SK-N-SH (cell line): ENCODE measurements at regions not wholly inside any gene's neighbourhood (a gene's known extent, or its start where the extent isn't known, plus 50 kb on each side); places are given as distances from the start of the nearest gene placed in this dataset.

Experiments used
- CTCF ChIA-PET: fragments of 300-600, 350-600 bp; formaldehyde crosslinking; extraction: SDS; loops from one replicate; lab custom pipeline; 2021; lab: Yijun Ruan, JAX
- POLR2A ChIA-PET: fragments of 350-600 bp; sonication (Branson Sonifier 250); formaldehyde crosslinking; extraction: SDS; loops from one replicate; lab custom pipeline; 2020; ENCODE audit warnings: antibody characterized with exemption, inconsistent platforms; lab: Yijun Ruan, JAX
- DNase-seq: peaks from one replicate; pipeline ENCODE4 v3.0.0; 2012
- H2AFZ ChIP-seq: fragments of 200-600 bp; sonication (generic); 2 replicates; pipeline ENCODE4 v1.8.1; 2016; ENCODE audit warnings: antibody characterized with exemption, mild to moderate bottlenecking, low read depth
- H3F3A ChIP-seq: fragments of 200-600 bp; sonication (generic); replicated peaks from 2 replicates; pipeline ENCODE3; 2016; ENCODE audit warnings: antibody characterized with exemption, mild to moderate bottlenecking; ENCODE audit not compliant: insufficient read depth
- H3K27ac ChIP-seq, 2 experiments: fragments of 200-500 bp in 1 of 2; fragments of 200-600 bp in 1 of 2; sonication (Bioruptor generic) in 1 of 2; sonication (generic), shearing (Covaris generic) in 1 of 2; 2 replicates each; pipeline versions ENCODE4 v1.5.1 to v1.6.1; 2014 to 2016; ENCODE audit warnings: low read depth in 2 of 2, inconsistent platforms in 1 of 2, low read length in 1 of 2, mild to moderate bottlenecking in 1 of 2, mixed read lengths in 1 of 2
- H3K27me3 ChIP-seq: fragments of 200-600 bp; sonication (generic), shearing (Covaris generic); 2 replicates; pipeline ENCODE4 v1.6.1; 2016; ENCODE audit warnings: mixed run types; ENCODE audit not compliant: insufficient read depth
- H3K36me3 ChIP-seq, 2 experiments: fragments of 200-500 bp in 1 of 2; fragments of 200-600 bp in 1 of 2; sonication (Bioruptor generic) in 1 of 2; sonication (generic) in 1 of 2; replicated peaks in 1 of 2; 2 replicates each; pipeline versions ENCODE3 to v1.5.1; 2014 to 2016; ENCODE audit warnings: low read length in 1 of 2, mild to moderate bottlenecking in 1 of 2; ENCODE audit not compliant: insufficient read depth in 2 of 2, control insufficient read depth in 1 of 2
- H3K4me1 ChIP-seq, 2 experiments: fragments of 200-500 bp in 1 of 2; fragments of 200-600 bp in 1 of 2; sonication (Bioruptor generic) in 1 of 2; sonication (generic), shearing (Covaris generic) in 1 of 2; 2 replicates each; pipeline versions ENCODE4 v1.5.1 to v1.6.1; 2014 to 2016; ENCODE audit warnings: low read depth in 1 of 2, low read length in 1 of 2, mixed run types in 1 of 2; ENCODE audit not compliant: insufficient read depth in 2 of 2, control insufficient read depth in 1 of 2
- H3K4me2 ChIP-seq: fragments of 200-600 bp; sonication (generic), shearing (Covaris generic); 2 replicates; pipeline ENCODE4 v1.6.1; 2017; ENCODE audit warnings: mixed run types
- H3K4me3 ChIP-seq, 2 experiments: fragments of 200-500 bp in 1 of 2; fragments of 200-600 bp in 1 of 2; sonication (Bioruptor generic) in 1 of 2; sonication (generic), shearing (Covaris generic) in 1 of 2; 2 replicates each; pipeline versions ENCODE4 v1.5.1 to v1.8.1; 2014 to 2016; ENCODE audit warnings: low read depth in 2 of 2, inconsistent platforms in 1 of 2, low read length in 1 of 2, mild to moderate bottlenecking in 1 of 2, mixed read lengths in 1 of 2, moderate library complexity in 1 of 2
- H3K79me2 ChIP-seq: fragments of 200-600 bp; sonication (generic); 2 replicates; pipeline ENCODE4 v1.8.1; 2017; ENCODE audit warnings: mild to moderate bottlenecking; ENCODE audit not compliant: insufficient read depth
- H3K9ac ChIP-seq: fragments of 200-600 bp; sonication (generic); 2 replicates; pipeline ENCODE4 v1.6.1; 2017; ENCODE audit warnings: mixed run types
- H3K9me2 ChIP-seq: fragments of 200-600 bp; sonication (generic); 2 replicates; pipeline ENCODE4 v1.6.1; 2017; ENCODE audit warnings: mixed run types
- H3K9me3 ChIP-seq: fragments of 200-600 bp; sonication (generic); 2 replicates; pipeline ENCODE4 v1.6.1; 2017; ENCODE audit warnings: mixed run types, mild to moderate bottlenecking, moderate library complexity
- H4K20me1 ChIP-seq: fragments of 200-600 bp; sonication (generic); 2 replicates; pipeline ENCODE4 v1.6.1; 2017; ENCODE audit warnings: mild to moderate bottlenecking, mixed run types; ENCODE audit not compliant: insufficient read depth
- CHD2 ChIP-seq: fragments of 150-350 bp; IDR thresholded peaks from 2 replicates; pipeline ENCODE4 v1.6.1; 2018; ENCODE audit warnings: low read length; ENCODE audit not compliant: partially characterized antibody
- ELF1 ChIP-seq: IDR thresholded peaks from 2 replicates; pipeline ENCODE4 v1.4.0; 2012
- EP300 ChIP-seq, 2 experiments: IDR thresholded peaks; 2 replicates each; pipeline versions ENCODE4 v1.4.0 to v1.6.1; 2012; ENCODE audit warnings: borderline replicate concordance in 1 of 2, low read depth in 1 of 2, low read length in 1 of 2
- MXI1 ChIP-seq: IDR thresholded peaks from 2 replicates; pipeline ENCODE4 v1.6.1; 2012; ENCODE audit warnings: mild to moderate bottlenecking, low read depth, low read length, improper control_type of control experiment
- NRF1 ChIP-seq: IDR thresholded peaks from 2 replicates; pipeline ENCODE4 v1.6.1; 2012; ENCODE audit warnings: low read depth, mild to moderate bottlenecking, low read length
- RAD21 ChIP-seq: IDR thresholded peaks from 2 replicates; pipeline ENCODE4 v1.6.1; 2012; ENCODE audit warnings: mild to moderate bottlenecking, low read length
- RCOR1 ChIP-seq: fragments of 150-350 bp; IDR thresholded peaks from 2 replicates; pipeline ENCODE4 v1.6.1; 2017; ENCODE audit warnings: antibody characterized with exemption, low read length
- TCF12 ChIP-seq: IDR thresholded peaks from 2 replicates; pipeline ENCODE4 v1.4.0; 2012
- WGBS: methylation state at CpG from one replicate; pipeline ENCODE4 v1.1.6; 2017; ENCODE audit warnings: low lambda C conversion rate; 5-methylcytosine and 5-hydroxymethylcytosine counted together
- TF ChIP-seq, protein P1 (sequence below): IDR thresholded peaks from 2 replicates; pipeline ENCODE4; 2012

DNA sequence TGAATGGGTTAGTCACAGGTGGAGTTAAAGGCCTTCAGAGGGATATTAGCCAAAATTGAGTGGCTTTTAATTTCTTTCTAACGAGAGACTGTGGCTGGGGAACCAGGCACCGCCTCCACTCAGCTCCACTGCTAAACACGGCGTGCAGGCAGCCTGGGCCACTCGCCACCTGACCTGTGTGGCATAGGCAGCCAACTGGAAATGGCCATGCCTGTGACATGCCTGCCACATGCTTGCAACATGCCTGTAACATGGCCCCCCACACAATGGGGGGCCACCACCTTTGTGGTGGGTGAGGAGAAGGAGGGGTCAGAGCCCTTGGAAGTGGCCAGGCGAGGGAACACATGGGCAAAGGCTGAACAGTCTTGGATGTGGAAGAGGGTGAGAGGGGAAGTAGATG, 60.1 kb upstream of the PAX2 start:
- peaks cover 3% of the 10 kb centered on the region; the same call in 1 of the 2 replicates for H4K20me1 ChIP-seq
- H3K9ac ChIP-seq: no peak overlapping the region
- H3K9me3 ChIP-seq: no peaks in the 10 kb centered on the region
- peak overlapping the region in 1 of 2 experiments; percentile 68; a peak in 2 of 4 replicates for H3K27ac ChIP-seq
- no peak overlapping the region for H3K4me3 ChIP-seq
- no peaks in the 10 kb centered on the region for H3K36me3 ChIP-seq
- ChIA-PET CTCF (interaction anchor here (0.7 to 2.8 kb wide), 2 partner anchors 58 to 82 kb away, joined by 3 to 8 read pairs; no protein-coding TSS in a partner anchor), POLR2A (no interaction called here)
- DNase-seq: peak; percentile 52
- no peaks in the 10 kb centered on the region for H3F3A ChIP-seq
- H3K79me2 ChIP-seq: no peaks in the 10 kb centered on the region
- H3K27me3 ChIP-seq: peaks cover 58% of the 10 kb centered on the region; the same call in 1 of the 2 replicates
- 29% methylated on average over 3 of the region's 6 CpGs for WGBS
- H3K4me1 ChIP-seq: peaks cover 0 to 44% of the 10 kb centered on the region in 2 experiments; a peak in 2 of 4 replicates
- H3K9me2 ChIP-seq: no peaks in the 10 kb centered on the region
- TF ChIP-seq CHD2: no peak
- TF ChIP-seq EP300 (IDR thresholded peaks at IDR 0.05; ENCODE audit: borderline replicate concordance in 1 of 2, low read depth in 1 of 2, low read length in 1 of 2): no peak
- TF ChIP-seq NRF1: no peak
- TF ChIP-seq RAD21: no peak
- H2AFZ ChIP-seq: no peak overlapping the region
- H3K4me2 ChIP-seq: no peak overlapping the region

DNA sequence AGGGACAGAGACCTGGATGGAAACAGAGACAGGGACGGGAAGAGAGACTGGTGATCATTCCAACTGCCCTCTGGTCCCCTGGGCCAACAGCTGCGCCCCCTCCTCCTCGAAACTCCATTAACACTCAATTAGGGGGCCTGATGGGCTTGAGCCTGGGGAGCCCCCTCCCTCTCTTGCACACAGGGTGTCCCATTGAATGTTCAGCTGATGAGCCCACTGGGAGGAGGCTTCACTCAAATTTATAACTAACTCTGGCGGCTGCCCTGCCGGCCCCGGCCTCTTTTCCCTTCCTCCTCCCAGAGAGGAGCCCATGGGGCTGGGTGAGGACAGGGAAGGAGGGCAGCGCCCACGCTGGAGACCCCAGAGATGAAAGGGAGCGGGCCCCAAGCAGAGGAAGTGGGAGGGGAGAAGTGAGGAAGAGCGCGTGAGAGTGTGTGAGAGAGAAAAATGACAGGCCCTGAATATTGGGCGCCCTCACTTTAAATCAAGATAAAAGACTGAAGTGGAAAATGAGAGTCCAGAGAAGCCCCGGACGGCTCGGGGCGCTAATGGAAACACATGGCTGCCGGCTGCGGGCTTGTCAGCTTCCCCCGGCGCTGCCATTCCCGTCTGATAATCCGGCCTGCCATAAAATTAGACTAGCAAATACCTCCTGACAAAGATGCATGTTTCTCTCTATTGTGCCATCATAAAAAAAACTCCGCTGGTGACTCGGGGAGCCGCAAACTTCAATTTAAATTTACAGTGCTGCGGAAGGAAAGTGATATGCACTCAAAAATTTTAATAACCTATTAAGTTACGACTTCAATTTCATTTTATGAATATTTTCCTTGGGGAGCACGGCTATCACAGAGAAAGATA, 58.0 kb upstream of the PAX2 start:
- Histone ChIP-seq H3K36me3 (no peaks in the 10 kb centered on the region), H3K9ac (no peak overlapping the region), H3K9me3 (no peaks in the 10 kb centered on the region), H3K4me3 (no peak overlapping the region), H3K79me2 (no peaks in the 10 kb centered on the region), H3K4me1 (peaks cover 0 to 42% of the 10 kb centered on the region in 2 experiments; a peak in 2 of 4 replicates), H3K4me2 (no peak overlapping the region), H4K20me1 (peaks cover 3% of the 10 kb centered on the region; the same call in 1 of the 2 replicates), H3K27me3 (peaks cover 46% of the 10 kb centered on the region; the same call in 1 of the 2 replicates), H3K27ac (peak overlapping the region in 1 of 2 experiments; percentile 11; a peak in 1 of 4 replicates), H3F3A (no peaks in the 10 kb centered on the region), H2AFZ (no peak overlapping the region), H3K9me2 (no peaks in the 10 kb centered on the region)
- WGBS: 35% methylated on average over 28 of the region's 28 CpGs
- DNase-seq: peak; percentile 81
- ChIA-PET CTCF (interaction anchor here (0.6 to 2.4 kb wide), 6 partner anchors 17 to 945 kb away, joined by 3 to 8 read pairs (median 3); no protein-coding TSS in a partner anchor), POLR2A (no interaction called here)
- TF ChIP-seq, protein P1, sequence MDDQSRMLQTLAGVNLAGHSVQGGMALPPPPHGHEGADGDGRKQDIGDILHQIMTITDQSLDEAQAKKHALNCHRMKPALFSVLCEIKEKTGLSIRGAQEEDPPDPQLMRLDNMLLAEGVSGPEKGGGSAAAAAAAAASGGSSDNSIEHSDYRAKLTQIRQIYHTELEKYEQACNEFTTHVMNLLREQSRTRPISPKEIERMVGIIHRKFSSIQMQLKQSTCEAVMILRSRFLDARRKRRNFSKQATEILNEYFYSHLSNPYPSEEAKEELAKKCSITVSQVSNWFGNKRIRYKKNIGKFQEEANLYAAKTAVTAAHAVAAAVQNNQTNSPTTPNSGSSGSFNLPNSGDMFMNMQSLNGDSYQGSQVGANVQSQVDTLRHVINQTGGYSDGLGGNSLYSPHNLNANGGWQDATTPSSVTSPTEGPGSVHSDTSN: no peak
- TF ChIP-seq MXI1: peak; percentile 68
- TF ChIP-seq ELF1: no peak
- TF ChIP-seq TCF12: no peak
- peak; percentile 7 for TF ChIP-seq CHD2
- 0 out of 2 replicates have a peak, but pooled peaks have one; percentile 8 for TF ChIP-seq RCOR1
